ENCODE measurements at regions not wholly inside any gene's neighbourhood (a gene's known extent, or its start where the extent isn't known, plus 50 kb on each side); places are given as distances from the start of the nearest gene placed in this dataset.
"Not testable (repeated sequence)": the region's sequence is repeated elsewhere in the genome, so short reads cannot be mapped to it uniquely, and the experiment has no call there.

- DNase-seq: no peak
These were observed 657.3 kb upstream of the PFKP start for GRCh38 chr10:2410049-2410448.

- DNase-seq: no peak
These were observed 664.1 kb upstream of the ADARB2 start for GRCh38 chr10:2401459-2401858.

DNA sequence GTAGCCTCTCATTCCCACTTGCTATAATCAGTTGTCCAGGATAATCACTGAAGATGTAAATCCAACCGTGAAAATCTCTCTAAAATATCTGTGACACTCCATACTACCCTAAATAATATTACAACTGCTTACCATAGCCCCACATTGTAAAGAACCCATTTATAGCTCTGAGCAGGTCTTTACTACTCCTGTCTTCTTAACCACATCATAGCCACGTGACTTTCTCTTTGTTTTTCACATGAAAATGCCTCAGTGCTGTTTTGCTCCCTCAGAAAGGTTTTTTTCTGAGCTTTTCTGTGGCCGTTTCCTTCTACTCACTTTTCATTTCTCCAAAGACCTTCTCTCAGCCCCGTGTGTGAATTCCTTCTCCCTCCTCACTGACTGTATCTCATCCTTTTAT, 662.2 kb upstream of the ADARB2 start:
- no peak for DNase-seq

DNA sequence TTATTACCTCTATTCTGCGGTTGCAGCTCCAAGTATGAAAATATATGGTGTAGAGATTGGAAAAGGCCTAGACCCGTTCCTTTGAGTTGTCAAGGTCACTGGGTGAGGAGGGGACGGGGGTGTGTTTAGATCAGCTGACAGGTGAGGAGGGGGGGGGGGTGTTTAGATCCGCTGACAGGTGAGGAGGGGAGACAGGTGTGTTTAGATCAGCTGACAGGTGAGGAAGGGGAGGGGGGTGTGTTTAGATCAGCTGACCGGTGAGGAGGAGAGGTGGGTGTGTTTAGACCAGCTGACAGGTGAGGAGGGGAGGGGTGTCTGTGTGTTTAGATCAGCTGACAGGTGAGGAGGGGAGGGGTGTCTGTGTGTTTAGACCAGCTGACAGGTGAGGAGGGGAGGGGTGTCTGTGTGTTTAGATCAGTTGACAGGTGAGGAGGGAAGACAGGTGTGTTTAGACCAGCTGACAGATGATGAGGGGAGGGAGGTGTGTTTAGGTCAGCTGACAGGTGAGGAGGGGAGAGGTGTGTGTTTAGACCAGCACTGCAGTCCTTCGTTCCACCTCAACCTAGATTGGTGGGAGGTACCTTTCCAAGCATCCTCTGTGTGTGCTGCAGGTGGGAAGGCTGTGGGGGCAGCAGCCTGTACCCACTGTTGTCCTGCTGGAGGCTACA, 655.0 kb upstream of the ADARB2 start:
- DNase-seq: no peak

DNA sequence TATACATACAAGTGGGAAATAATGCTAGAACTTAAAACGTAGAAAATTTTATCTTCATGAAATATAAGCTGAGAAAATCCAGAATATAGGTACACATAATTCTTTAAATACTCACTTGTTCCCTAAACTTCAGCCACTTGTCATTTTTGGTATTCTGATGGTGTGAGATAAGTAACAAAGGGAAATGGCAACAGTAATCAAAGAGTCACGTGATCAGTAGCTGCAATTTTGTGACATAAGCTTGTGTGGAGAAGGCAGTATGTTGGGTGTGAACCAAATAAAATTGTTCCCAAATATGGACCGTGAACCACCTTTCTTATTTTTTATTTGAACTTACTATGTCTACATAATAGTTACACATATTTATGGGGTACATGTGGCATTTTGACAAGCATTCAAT, 650.3 kb upstream of the ADARB2 start:
- no peak for DNase-seq

DNA sequence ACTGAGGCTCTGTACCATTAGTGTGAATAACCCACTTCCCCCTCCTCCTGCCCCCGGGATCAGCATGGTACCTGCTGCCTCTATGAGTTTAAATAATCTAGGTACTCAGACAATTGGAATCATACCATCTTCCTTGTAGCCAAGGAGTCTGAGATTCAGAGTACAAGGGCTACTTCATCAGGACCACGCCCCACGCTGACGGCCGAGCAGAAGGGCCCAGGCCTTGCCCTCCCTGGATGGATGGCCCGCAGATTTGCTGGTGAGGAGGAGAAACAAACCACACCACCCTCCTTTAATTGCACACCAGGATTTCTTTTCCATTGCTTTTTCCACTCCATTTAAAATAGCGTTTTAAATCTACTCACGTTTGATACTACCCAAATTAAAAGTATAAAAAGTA, 649.9 kb upstream of the ADARB2 start:
- DNase-seq: no peak

- no peak for DNase-seq
These were observed 642.9 kb upstream of the ADARB2 start for GRCh38 chr10:2380218-2380617.

- no peak for DNase-seq
These were observed 629.8 kb upstream of the ADARB2 start for GRCh38 chr10:2367083-2367482.

- DNase-seq: no peak
These were observed 629.1 kb upstream of the ADARB2 start for GRCh38 chr10:2366264-2366931.

DNA sequence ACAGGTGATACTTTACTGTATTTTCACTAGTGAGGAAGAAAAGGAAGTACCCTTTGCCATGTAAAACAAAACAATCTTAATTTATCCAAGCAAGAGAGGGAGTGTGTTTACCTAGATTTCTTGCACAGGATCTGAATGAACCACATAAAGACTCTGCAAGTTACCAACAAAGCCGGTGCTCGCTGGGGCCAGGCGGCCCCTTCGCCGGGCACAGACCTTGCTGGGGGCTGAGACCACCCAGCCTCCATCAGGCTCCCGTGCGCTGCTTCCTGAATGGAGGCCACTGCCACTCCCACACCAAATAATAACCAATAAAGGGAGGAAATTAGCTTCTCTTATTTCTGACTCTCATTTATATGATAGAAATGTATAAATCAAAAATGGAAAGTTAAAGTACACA, 625.0 kb upstream of the ADARB2 start:
- DNase-seq: no peak

GRCh38 chr10:2358586-2358985, 621.3 kb upstream of the ADARB2 start:
- DNase-seq: no peak

DNA sequence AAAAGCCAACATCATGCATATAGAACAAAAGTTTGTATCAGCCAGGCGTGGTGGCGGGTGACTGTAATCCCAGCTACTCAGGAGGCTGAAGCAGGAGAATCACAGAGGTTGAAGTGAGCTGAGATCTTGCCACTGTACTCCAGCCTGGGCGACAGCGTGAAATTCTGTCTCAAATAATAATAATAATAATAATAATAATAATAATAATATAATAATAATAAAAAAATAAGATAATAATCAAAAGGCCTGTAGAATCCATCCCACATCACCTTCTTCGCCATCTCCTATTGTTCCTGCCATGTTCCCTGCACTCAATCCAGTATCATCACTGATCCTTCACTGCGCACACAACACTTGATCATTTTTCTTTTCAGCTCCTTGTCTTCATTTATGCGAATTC, 619.3 kb upstream of the ADARB2 start:
- no peak for DNase-seq

DNA sequence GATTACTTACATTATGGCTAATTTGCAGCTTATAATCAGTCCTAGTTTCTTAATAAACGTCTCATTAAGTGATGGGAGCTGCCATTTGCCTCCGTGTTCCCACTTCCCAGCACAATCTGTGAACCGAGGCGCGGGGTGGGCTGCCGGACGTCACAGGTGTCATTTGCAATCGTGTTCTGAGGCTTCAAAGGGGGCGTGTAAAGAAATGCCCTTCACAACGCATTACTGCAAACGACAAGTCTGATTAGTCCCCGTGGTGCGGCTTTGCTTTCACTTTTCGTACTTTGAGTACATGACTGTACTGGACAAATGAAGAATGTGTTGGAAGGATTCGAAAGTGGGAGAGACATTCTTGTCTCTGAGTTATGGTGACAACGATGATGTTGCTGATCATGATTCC, 614.2 kb upstream of the ADARB2 start:
- no peak for DNase-seq

- DNase-seq: no peak
These were observed 604.9 kb upstream of the ADARB2 start for GRCh38 chr10:2342206-2342605.

- DNase-seq: no peak
These were observed 603.7 kb upstream of the ADARB2 start for GRCh38 chr10:2340831-2341647.

DNA sequence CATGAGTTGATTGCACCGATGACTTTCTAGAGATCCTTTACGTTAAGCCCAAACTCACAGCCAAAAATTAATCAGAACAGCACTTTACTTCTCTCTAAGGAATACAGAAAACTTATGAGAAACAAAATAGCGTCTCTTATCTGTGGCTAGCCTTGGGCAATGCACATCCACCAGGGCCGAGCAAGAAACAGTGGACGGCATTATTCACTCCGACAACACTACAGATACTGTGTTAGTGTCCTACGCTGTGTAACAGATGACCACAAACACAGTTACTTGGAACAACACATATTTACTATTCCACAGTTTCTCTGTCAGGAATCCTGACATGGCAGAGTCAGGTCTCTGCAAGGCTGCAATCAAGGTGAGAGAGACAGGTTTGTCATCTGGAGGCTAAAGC, 598.3 kb upstream of the ADARB2 start:
- DNase-seq: no peak

- no peak for DNase-seq
These were observed 597.2 kb upstream of the ADARB2 start for GRCh38 chr10:2334575-2334974.

DNA sequence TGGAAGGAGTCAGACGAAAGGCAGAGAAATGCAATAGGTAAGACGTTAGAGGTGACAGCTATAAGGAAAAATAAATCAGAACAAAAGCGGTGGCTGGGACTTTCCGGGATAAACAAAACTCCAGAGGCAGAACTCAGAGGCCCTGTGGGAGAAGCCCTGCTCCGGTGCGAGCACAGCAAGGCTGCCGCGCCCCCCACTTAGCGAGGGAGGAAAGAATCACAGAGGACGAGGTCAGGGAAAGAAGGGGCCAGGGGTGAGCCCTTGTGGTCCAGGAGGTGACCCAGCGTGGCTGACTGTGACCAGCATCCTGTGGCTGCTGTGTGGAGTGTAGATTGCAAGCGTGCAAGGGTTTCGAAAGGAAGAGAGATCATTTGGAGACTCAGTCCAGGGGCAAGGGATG, 591.8 kb upstream of the ADARB2 start:
- DNase-seq: no peak

GRCh38 chr10:2326411-2326810, 589.1 kb upstream of the ADARB2 start:
- no peak for DNase-seq

GRCh38 chr10:2315045-2315485, 577.7 kb upstream of the ADARB2 start:
- DNase-seq: not testable (repeated sequence)

DNA sequence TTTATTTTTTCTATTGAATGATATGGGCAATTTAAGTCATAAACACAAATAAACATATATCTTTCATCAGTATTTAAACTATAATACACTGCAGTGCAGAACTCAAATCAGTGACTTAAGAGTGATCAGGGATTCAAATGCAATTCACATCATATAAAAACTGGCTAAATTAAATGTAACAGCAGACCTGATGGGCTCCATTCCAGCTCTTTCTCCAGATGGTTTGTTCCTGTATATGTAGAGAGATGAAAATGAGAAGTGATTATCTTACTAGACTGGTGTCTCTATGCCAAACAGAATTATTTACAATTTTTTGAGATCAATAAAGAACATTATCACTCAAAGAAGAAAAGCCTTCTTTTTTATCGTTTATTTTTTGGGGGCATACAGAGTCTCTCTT, 568.8 kb upstream of the ADARB2 start:
- no peak for DNase-seq

DNA sequence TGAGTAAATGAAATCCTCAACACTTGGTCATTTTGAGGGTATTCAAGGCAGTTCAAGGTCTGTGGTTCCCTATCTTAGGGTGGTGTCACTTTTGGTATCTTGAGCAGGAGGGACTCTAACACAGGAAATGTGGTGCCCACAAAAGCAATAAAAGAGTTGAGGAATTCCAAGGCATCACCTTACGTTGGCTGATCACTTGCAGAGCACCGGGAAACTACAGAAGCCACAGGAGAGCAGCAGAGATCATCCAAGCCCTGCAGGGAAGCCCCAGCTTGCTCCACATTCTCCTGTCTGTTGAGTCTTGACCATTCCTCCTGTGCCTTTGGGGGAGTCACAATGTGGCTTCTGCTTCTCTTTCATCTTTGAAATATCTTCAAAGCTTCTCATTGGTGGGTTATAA, 565.8 kb upstream of the ADARB2 start:
- DNase-seq: no peak

GRCh38 chr10:2301227-2301626, 563.9 kb upstream of the ADARB2 start:
- DNase-seq: no peak

- DNase-seq: no peak
These were observed 562.9 kb upstream of the ADARB2 start for GRCh38 chr10:2300231-2300630.

Data from NCI-H524 treated with DMSO at 0.1 percent for 48 hours (cell line).